H1 (cell line): ENCODE measurements at regions not wholly inside any gene's neighbourhood (a gene's known extent, or its start where the extent isn't known, plus 50 kb on each side); places are given as distances from the start of the nearest gene placed in this dataset.

Experiments used
- CTCF ChIA-PET: fragments of 300-600 bp; sonication (Branson Sonifier 250); formaldehyde crosslinking; loops from one replicate; lab custom pipeline; 2021; ENCODE audit not compliant: partially characterized antibody; lab: Charles Lee
- POLR2A ChIA-PET: fragments of 300-600 bp; sonication (Branson Sonifier 250); formaldehyde crosslinking; loops from one replicate; lab custom pipeline; 2021; ENCODE audit warnings: inconsistent platforms; ENCODE audit not compliant: partially characterized antibody; lab: Charles Lee
- DNase-seq, 2 experiments: peaks; one replicate each; pipeline versions ENCODE4 v3.0.0 to v3.0.0-alpha.2; 2010 to 2022; ENCODE audit warnings: low spot score in 2 of 2, low read depth in 1 of 2, mixed read lengths in 1 of 2
- FAIRE-seq: peaks from 2 replicates; lab custom pipeline; 2011; peaks lifted over from hg19 to GRCh38; lab: Jason Lieb, UNC
- H2AFZ ChIP-seq: 2 replicates; pipeline ENCODE4 v1.8.1; 2012; ENCODE audit warnings: low read length, inconsistent platforms
- H2AK5ac ChIP-seq: 2 replicates; pipeline ENCODE4 v1.6.1; 2013; ENCODE audit warnings: low read depth, low read length
- H2BK120ac ChIP-seq: replicated peaks from 2 replicates; pipeline ENCODE3; 2013; ENCODE audit warnings: low read depth, low read length, inconsistent platforms
- H2BK12ac ChIP-seq: 2 replicates; pipeline ENCODE4 v1.6.1; 2013; ENCODE audit warnings: low read depth, low read length
- H2BK15ac ChIP-seq: 2 replicates; pipeline ENCODE4 v1.6.1; 2013; ENCODE audit warnings: low read length
- H2BK20ac ChIP-seq: 2 replicates; pipeline ENCODE4 v1.6.1; 2013; ENCODE audit warnings: low read length
- H2BK5ac ChIP-seq: 2 replicates; pipeline ENCODE4 v1.6.1; 2013; ENCODE audit warnings: low read depth, low read length
- H3K14ac ChIP-seq: 2 replicates; pipeline ENCODE4 v1.6.1; 2013; ENCODE audit warnings: inconsistent platforms; ENCODE audit not compliant: insufficient read length
- H3K18ac ChIP-seq: 2 replicates; pipeline ENCODE4 v1.6.1; 2013; ENCODE audit warnings: low read length; ENCODE audit errors: extremely low read depth
- H3K23ac ChIP-seq: 2 replicates; pipeline ENCODE4 v1.6.1; 2013; ENCODE audit warnings: inconsistent platforms; ENCODE audit not compliant: insufficient read length
- H3K23me2 ChIP-seq: 2 replicates; pipeline ENCODE4 v1.6.1; 2013; ENCODE audit warnings: low read depth, low read length
- H3K27ac ChIP-seq: 2 replicates; pipeline ENCODE4 v1.6.1; 2011; ENCODE audit warnings: low read depth, low read length, inconsistent platforms
- H3K27me3 ChIP-seq, 4 experiments: replicated peaks in 1 of 4; 1 replicate in 1 of 4; 2 replicates in 3 of 4; pipeline versions ENCODE4 v1.6.1 to v1.8.1; 2011 to 2013; ENCODE audit warnings: low read length in 3 of 4, mild to moderate bottlenecking in 3 of 4, inconsistent platforms in 2 of 4, mixed read lengths in 2 of 4, moderate library complexity in 1 of 4; ENCODE audit not compliant: control insufficient read depth in 3 of 4, insufficient read depth in 3 of 4; ENCODE audit errors: extremely low read depth in 1 of 4
- H3K36me3 ChIP-seq, 4 experiments: 2 replicates each; pipeline versions ENCODE4 v1.6.1 to v1.8.1; 2011 to 2013; ENCODE audit warnings: mild to moderate bottlenecking in 4 of 4, low read length in 3 of 4, moderate library complexity in 2 of 4, control low read depth in 1 of 4, inconsistent platforms in 1 of 4; ENCODE audit not compliant: insufficient read depth in 4 of 4, control insufficient read depth in 2 of 4
- H3K4ac ChIP-seq: replicated peaks from 2 replicates; pipeline ENCODE3; 2013; ENCODE audit warnings: low read length, low read depth, mixed read lengths, inconsistent platforms; ENCODE audit not compliant: insufficient read length
- H3K4me1 ChIP-seq, 4 experiments: replicated peaks in 1 of 4; 1 replicate in 1 of 4; 2 replicates in 3 of 4; pipeline versions ENCODE4 v1.6.1 to v1.8.1; 2011 to 2013; ENCODE audit warnings: low read length in 3 of 4, inconsistent platforms in 2 of 4, mixed read lengths in 1 of 4; ENCODE audit not compliant: insufficient read depth in 4 of 4, control insufficient read depth in 3 of 4
- H3K4me2 ChIP-seq, 2 experiments: 2 replicates each; pipeline versions ENCODE4 v1.6.1 to v1.8.1; 2011 to 2013; ENCODE audit warnings: low read depth in 2 of 2, low read length in 2 of 2, control low read depth in 1 of 2, inconsistent platforms in 1 of 2, mild to moderate bottlenecking in 1 of 2; ENCODE audit not compliant: insufficient read depth in 1 of 2
- H3K4me3 ChIP-seq, 4 experiments: fragments of 200-600, 300-600 bp in 1 of 4; sonication (generic), shearing (Covaris generic), sonication (Bioruptor Twin) in 1 of 4; 2 replicates each; pipeline versions ENCODE4 v1.5.1 to v1.8.1; 2011 to 2016; ENCODE audit warnings: low read length in 4 of 4, low read depth in 3 of 4, control low read depth in 2 of 4, inconsistent platforms in 2 of 4, mild to moderate bottlenecking in 2 of 4, mixed read lengths in 1 of 4, moderate library complexity in 1 of 4; ENCODE audit not compliant: insufficient read depth in 2 of 4; ENCODE audit errors: extremely low read depth in 1 of 4
- H3K56ac ChIP-seq: replicated peaks from 2 replicates; pipeline ENCODE3; 2013; ENCODE audit warnings: low read depth, mild to moderate bottlenecking, mixed read lengths, low read length, inconsistent platforms; ENCODE audit not compliant: insufficient read length
- H3K79me1 ChIP-seq: 2 replicates; pipeline ENCODE4 v1.6.1; 2013; ENCODE audit warnings: low read depth, low read length, control low read depth
- H3K79me2 ChIP-seq, 2 experiments: 2 replicates each; pipeline versions ENCODE4 v1.6.1 to v1.8.1; 2012 to 2013; ENCODE audit warnings: low read length in 2 of 2, mild to moderate bottlenecking in 2 of 2, inconsistent platforms in 1 of 2; ENCODE audit not compliant: insufficient read depth in 2 of 2, control insufficient read depth in 1 of 2
- H3K9ac ChIP-seq, 4 experiments: replicated peaks in 1 of 4; 1 replicate in 1 of 4; 2 replicates in 3 of 4; pipeline versions ENCODE4 v1.6.1 to v1.8.1; 2011 to 2013; ENCODE audit warnings: low read depth in 3 of 4, low read length in 3 of 4, control low read depth in 2 of 4, mild to moderate bottlenecking in 2 of 4, moderate library complexity in 2 of 4, inconsistent platforms in 1 of 4; ENCODE audit errors: extremely low read depth in 1 of 4
- H3K9me3 ChIP-seq, 2 experiments: 2 replicates each; pipeline versions ENCODE4 v1.6.1 to v1.8.1; 2012 to 2013; ENCODE audit warnings: mild to moderate bottlenecking in 2 of 2, moderate library complexity in 2 of 2, control low read depth in 1 of 2, inconsistent platforms in 1 of 2, low read depth in 1 of 2, low read length in 1 of 2, mixed read lengths in 1 of 2; ENCODE audit not compliant: insufficient read depth in 2 of 2
- H4K20me1 ChIP-seq, 2 experiments: replicated peaks in 1 of 2; 2 replicates each; pipeline versions ENCODE3 to v1.8.1; 2011 to 2013; ENCODE audit warnings: inconsistent platforms in 2 of 2, low read length in 2 of 2, mild to moderate bottlenecking in 1 of 2; ENCODE audit not compliant: insufficient read depth in 2 of 2, control insufficient read depth in 1 of 2
- H4K5ac ChIP-seq: 2 replicates; pipeline ENCODE4 v1.6.1; 2013; ENCODE audit warnings: low read length, low read depth, mixed read lengths, inconsistent platforms; ENCODE audit not compliant: insufficient read length
- H4K8ac ChIP-seq: 2 replicates; pipeline ENCODE4 v1.8.0; 2013; ENCODE audit warnings: mild to moderate bottlenecking, moderate library complexity, low read length, inconsistent platforms; ENCODE audit not compliant: insufficient read depth; ENCODE audit errors: extremely low read depth
- H4K91ac ChIP-seq: replicated peaks from 2 replicates; pipeline ENCODE3; 2013; ENCODE audit warnings: low read length, mixed read lengths, inconsistent platforms; ENCODE audit not compliant: insufficient read length
- EZH2 ChIP-seq: fragments of 200-600 bp; sonication (generic); IDR thresholded peaks from 2 replicates; pipeline ENCODE4 v1.7.1; 2012; ENCODE audit warnings: low read depth, mild to moderate bottlenecking, moderate library complexity, low read length, inconsistent platforms; ENCODE audit not compliant: severe bottlenecking
- RFX5 ChIP-seq: IDR thresholded peaks from 2 replicates; pipeline ENCODE4 v1.6.1; 2011; ENCODE audit warnings: low read depth, low read length, improper control_type of control experiment, borderline replicate concordance
- RXRA ChIP-seq: IDR thresholded peaks from 2 replicates; pipeline ENCODE4 v1.6.1; 2011; ENCODE audit warnings: low read depth, mild to moderate bottlenecking, low read length, moderate library complexity; ENCODE audit not compliant: insufficient read depth
- WGBS, 2 experiments: shearing (Covaris generic) in 1 of 2; methylation state at CpG; one replicate each; pipeline versions ENCODE4 v1.1.6 to v1.1.7; 2013 to 2015; ENCODE audit warnings: low lambda C conversion rate in 2 of 2, mixed read lengths in 2 of 2, inconsistent platforms in 1 of 2, low coverage in 1 of 2, missing lambda C conversion rate in 1 of 2; ENCODE audit not compliant: insufficient replicate concordance in 2 of 2, insufficient coverage in 1 of 2, insufficient read length in 1 of 2; ENCODE audit errors: extremely low coverage in 1 of 2, missing lambda C conversion rate in 1 of 2; 5-methylcytosine and 5-hydroxymethylcytosine counted together

- Histone ChIP-seq H3K23me2 (no peaks in the 10 kb centered on the region), H4K20me1 (no peaks in the 10 kb centered on the region), H3K9me3 (0 out of 4 replicates have a peak, but pooled peaks cover 0 to 5% of the 10 kb centered on the region in 2 experiments), H2BK15ac (no peak overlapping the region), H3K18ac (no peak overlapping the region), H3K79me2 (no peaks in the 10 kb centered on the region), H2BK20ac (no peak overlapping the region), H3K27me3 (no peaks in the 10 kb centered on the region), H3K79me1 (no peaks in the 10 kb centered on the region), H3K4ac (no peak overlapping the region), H2BK5ac (no peak overlapping the region), H3K27ac (no peak overlapping the region), H3K36me3 (no peaks in the 10 kb centered on the region), H2BK12ac (no peak overlapping the region), H3K56ac (no peak overlapping the region), H3K23ac (no peak overlapping the region), H4K8ac (no peak overlapping the region), H3K4me3 (no peak overlapping the region), H4K91ac (no peak overlapping the region), H3K4me2 (no peak overlapping the region), H2AK5ac (no peak overlapping the region), H4K5ac (no peak overlapping the region), H2BK120ac (no peak overlapping the region), H3K9ac (no peak overlapping the region)
- 83% methylated on average over 4 of the region's 4 CpGs; no CpG with 5 or more reads in 1 of the 2 experiments for WGBS, 2 experiments
- no peak for DNase-seq
- CTCF ChIA-PET, result no interaction called here
- POLR2A ChIA-PET, result no interaction called here
- TF ChIP-seq RFX5, result no peak
- no peak for TF ChIP-seq EZH2
- TF ChIP-seq RXRA, result no peak
- TF ChIP-seq, all 59 proteins: peak for 0
- FAIRE-seq, result no peak
- Histone ChIP-seq H2AFZ (no peak overlapping the region), H3K14ac (no peak overlapping the region), H3K4me1 (no peaks in the 10 kb centered on the region)
Measured at GRCh38 chr12:92457458-92458180, 245.2 kb upstream of the PLEKHG7 start.
